Esophagus squamous epithelium (tissue), 5 donors: ENCODE measurements at regions not wholly inside any gene's neighbourhood (a gene's known extent, or its start where the extent isn't known, plus 50 kb on each side); places are given as distances from the start of the nearest gene placed in this dataset.

ENCODE experiments used
- DNase-seq: peaks from one replicate; lab custom pipeline; 2025; lab: John Stamatoyannopoulos, UW
- H3K27ac ChIP-seq, 4 donors: fragments of 200-600 bp; sonication (generic); one replicate each; pipeline ENCODE4 v1.5.1; 2016 to 2019; ENCODE audit warnings: mild to moderate bottlenecking in 1 of 4
- H3K27me3 ChIP-seq, 4 donors: fragments of 200-600 bp; sonication (generic); 1 replicate in 3 of 4; 2 replicates in 1 of 4; pipeline versions ENCODE4 v1.5.1 to v1.6.0; 2017 to 2021; ENCODE audit warnings: antibody characterized with exemption in 1 of 4
- H3K36me3 ChIP-seq, 3 donors: fragments of 200-600 bp; sonication (generic); one replicate each; pipeline ENCODE4 v1.5.1; 2016 to 2019
- H3K4me1 ChIP-seq, 3 donors: fragments of 200-600 bp; sonication (generic); one replicate each; pipeline ENCODE4 v1.5.1; 2017 to 2019
- H3K4me3 ChIP-seq, 4 donors: fragments of 200-600 bp; sonication (generic); 1 replicate in 3 of 4; 2 replicates in 1 of 4; pipeline ENCODE4 v1.5.1; 2016 to 2019; ENCODE audit warnings: mild to moderate bottlenecking in 2 of 4, moderate library complexity in 1 of 4
- H3K9me3 ChIP-seq, 3 donors: fragments of 200-600 bp; sonication (generic); one replicate each; pipeline ENCODE4 v1.5.1; 2016 to 2019
- POLR2A ChIP-seq, 4 donors: fragments of 450-650 bp; IDR thresholded peaks; one replicate each; pipeline ENCODE4 v1.6.1; 2017; ENCODE audit warnings: antibody characterized with exemption in 4 of 4, mild to moderate bottlenecking in 4 of 4, moderate library complexity in 3 of 4
- WGBS, 2 donors: methylation state at CpG; one replicate each; pipeline ENCODE4 v1.1.5; 2018; 5-methylcytosine and 5-hydroxymethylcytosine counted together
- intact Hi-C: fragments of 100-400 bp; cut with DNase I; formaldehyde crosslinking; loops from one replicate; pipeline ENCODE4 v1.15.0; 2022
- TF ChIP-seq, protein P1 (sequence below), 6 experiments: fragments of 450-650 bp in 4 of 6; fragments of 200-600 bp in 2 of 6; sonication (generic) in 2 of 6; IDR thresholded peaks; one replicate each; pipeline ENCODE4 v1.5.1; 2016 to 2019; ENCODE audit warnings: antibody characterized with exemption in 6 of 6, mild to moderate bottlenecking in 4 of 6, moderate library complexity in 4 of 6
- donor health status: DM: yes; HTN: yes; CAD: no.

DNA sequence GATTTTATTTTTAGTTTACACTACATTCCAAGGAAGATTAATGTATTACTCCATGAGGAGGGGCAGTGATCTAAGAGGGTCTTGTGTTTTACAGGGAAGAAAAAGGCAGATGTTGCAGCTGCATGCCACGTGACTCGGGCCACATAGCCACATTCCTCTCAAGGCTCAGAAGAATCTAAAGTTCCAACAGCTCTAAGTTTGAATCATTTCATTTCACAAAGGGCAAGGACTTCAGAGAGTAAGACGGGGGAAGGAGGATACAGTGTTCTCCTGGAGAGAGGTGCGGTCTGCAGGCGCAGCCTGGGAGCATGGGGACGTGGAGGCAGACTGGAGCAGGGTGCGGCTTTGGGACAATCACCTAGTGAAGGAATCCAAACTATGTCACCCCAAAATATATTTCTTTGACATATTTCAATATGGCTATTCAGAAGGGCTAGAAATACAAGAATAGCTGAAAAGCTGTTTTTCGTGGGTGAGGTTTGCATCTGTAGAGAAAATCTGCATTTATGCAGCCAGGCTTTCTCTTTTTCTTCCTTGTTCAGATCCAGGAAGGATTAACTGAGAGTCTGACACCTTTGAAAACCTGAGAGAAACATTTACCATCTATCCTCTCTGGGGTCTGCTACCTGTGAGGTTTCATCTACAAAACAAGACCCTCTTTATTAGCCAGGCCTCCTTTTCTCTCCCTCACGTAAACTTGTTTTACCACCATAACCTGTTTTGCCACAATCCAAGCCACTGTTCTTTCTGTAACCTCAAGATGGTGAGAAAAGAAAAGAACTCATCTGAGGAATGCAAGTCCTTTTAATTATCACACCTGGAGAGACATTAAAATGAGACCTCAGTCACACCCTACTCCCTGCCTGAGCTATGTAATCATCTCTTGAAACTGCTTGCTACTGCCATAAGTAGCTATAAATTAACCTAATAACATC, 165.1 kb upstream of the NDUFV2 start:
- TF ChIP-seq, protein P1, sequence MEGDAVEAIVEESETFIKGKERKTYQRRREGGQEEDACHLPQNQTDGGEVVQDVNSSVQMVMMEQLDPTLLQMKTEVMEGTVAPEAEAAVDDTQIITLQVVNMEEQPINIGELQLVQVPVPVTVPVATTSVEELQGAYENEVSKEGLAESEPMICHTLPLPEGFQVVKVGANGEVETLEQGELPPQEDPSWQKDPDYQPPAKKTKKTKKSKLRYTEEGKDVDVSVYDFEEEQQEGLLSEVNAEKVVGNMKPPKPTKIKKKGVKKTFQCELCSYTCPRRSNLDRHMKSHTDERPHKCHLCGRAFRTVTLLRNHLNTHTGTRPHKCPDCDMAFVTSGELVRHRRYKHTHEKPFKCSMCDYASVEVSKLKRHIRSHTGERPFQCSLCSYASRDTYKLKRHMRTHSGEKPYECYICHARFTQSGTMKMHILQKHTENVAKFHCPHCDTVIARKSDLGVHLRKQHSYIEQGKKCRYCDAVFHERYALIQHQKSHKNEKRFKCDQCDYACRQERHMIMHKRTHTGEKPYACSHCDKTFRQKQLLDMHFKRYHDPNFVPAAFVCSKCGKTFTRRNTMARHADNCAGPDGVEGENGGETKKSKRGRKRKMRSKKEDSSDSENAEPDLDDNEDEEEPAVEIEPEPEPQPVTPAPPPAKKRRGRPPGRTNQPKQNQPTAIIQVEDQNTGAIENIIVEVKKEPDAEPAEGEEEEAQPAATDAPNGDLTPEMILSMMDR (IDR thresholded peaks at IDR 0.05) = no peak
- no peak for TF ChIP-seq POLR2A (IDR thresholded peaks at IDR 0.05)
- peaks cover 0 to 10% (median 0%) of the 10 kb centered on the region in 3 donors for H3K9me3 ChIP-seq
- H3K27ac ChIP-seq = no peak overlapping the region
- WGBS, 2 donors = 73 to 76% methylated on average over 9 of the region's 9 CpGs
- H3K27me3 ChIP-seq = no peaks in the 10 kb centered on the region
- H3K4me3 ChIP-seq = no peak overlapping the region
- no peaks in the 10 kb centered on the region for H3K36me3 ChIP-seq
- intact Hi-C loops = no loop called here
- H3K4me1 ChIP-seq = peaks cover 0 to 18% (median 3%) of the 10 kb centered on the region in 3 donors
- DNase-seq = no peak

DNA sequence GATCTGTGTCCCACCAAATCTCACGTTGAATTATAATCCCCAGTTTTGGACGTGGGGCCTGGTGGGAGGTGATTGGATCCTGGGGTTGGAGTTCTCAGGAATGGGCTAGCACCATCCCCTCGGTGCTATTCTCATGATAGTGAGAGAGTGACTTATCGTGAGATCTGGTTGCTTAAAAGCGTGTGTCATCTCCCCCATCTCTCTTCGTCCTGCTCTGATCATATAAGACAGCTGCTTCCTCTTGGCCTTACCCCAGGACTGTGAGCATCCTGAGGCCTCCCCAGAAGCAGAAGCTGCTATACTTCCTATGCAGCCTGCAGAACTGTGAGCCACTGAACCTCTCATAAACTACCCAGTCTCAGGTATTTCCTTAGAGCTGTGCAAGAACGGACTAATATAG, 163.7 kb upstream of the NDUFV2 start:
- no peak overlapping the region for H3K27ac ChIP-seq
- H3K9me3 ChIP-seq = no peaks in the 10 kb centered on the region
- 72 to 77% methylated on average over 6 of the region's 7 CpGs for WGBS, 2 donors
- no peak overlapping the region for H3K4me3 ChIP-seq
- no peak for TF ChIP-seq POLR2A (IDR thresholded peaks at IDR 0.05)
- TF ChIP-seq, protein P1 (IDR thresholded peaks at IDR 0.05) = no peak
- no peaks in the 10 kb centered on the region for H3K27me3 ChIP-seq
- peaks cover 0 to 18% (median 3%) of the 10 kb centered on the region in 3 donors for H3K4me1 ChIP-seq
- no peaks in the 10 kb centered on the region for H3K36me3 ChIP-seq
- intact Hi-C loops = no loop called here
- no peak for DNase-seq

DNA sequence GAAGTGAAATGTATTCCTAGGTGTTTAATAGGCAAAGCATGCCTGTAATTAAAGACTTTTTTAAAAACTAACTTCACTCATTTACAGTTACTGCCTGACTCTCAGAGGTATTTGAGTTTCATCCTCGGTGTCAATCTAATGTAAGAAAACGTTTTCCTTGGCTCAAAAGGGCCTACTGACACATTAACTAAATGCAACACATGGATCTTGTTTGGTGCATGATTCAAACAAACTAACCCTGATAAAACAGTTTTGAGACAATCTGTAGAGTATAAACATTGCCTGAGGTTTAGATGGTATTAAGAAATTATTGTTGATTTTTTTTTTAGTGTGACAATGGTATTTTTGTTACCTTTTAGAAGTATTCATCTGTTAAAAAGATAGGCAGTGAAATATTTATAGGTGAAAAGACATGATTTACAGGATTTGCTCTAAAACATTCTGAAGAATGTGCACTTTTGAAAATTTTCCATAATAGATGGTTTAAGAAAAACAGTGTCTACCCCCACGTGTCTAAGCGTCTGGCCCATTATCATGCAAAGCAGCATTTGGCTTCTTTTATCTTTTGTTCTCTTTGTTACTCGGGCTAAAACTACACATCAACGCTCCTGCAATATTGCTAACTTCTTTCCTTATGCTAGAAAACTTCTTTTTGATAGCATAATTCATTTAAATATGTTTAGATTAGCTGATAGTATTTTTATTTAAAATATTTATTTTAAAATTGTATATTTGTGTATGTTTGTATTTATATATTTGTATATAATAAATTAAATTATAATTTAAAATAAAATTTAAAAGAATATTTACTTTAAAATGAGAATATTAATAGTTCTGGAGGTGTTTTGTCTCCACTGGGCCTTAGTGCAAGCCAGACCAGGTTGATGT, 160.2 kb upstream of the NDUFV2 start:
- H3K4me3 ChIP-seq = no peak overlapping the region
- no peaks in the 10 kb centered on the region for H3K36me3 ChIP-seq
- WGBS, 2 donors = 63 to 70% methylated on average over 6 of the region's 6 CpGs
- no peaks in the 10 kb centered on the region for H3K9me3 ChIP-seq
- no peak overlapping the region for H3K27ac ChIP-seq
- peaks cover 0 to 13% (median 3%) of the 10 kb centered on the region in 3 donors for H3K4me1 ChIP-seq
- DNase-seq = no peak
- no peak for TF ChIP-seq POLR2A (IDR thresholded peaks at IDR 0.05)
- TF ChIP-seq, protein P1 (IDR thresholded peaks at IDR 0.05) = no peak
- intact Hi-C loops = no loop called here
- H3K27me3 ChIP-seq = no peaks in the 10 kb centered on the region

DNA sequence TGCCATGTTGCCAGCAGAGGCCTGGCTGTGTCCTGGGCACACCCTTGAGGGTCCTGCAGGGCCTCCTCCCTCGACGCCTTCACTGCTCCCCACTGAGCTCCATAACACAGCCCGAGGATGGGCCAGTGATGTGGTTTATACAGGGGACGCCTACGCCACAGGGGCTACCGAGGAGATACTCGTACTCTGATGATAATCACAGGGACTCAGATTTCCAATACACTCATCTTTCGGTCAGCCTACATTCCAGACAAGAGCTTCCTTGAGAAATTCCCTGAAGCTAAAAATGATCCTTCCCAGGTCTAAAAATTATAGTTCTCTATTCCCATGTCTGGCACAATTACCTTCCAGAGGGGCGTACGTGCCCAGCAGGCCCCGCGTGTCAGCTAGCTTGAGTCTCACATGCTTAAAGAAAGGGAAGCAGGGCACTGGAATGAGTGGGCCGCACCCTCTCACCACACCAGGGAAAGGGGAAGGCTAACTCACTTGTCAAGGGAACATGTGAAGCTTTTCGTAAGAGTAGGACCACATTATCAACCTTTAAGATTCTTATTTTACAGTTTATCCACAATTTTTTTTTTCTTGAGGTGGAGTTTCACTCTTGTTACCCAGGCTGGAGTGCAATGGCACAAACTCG, 159.5 kb upstream of the NDUFV2 start:
- TF ChIP-seq POLR2A (IDR thresholded peaks at IDR 0.05) = no peak
- TF ChIP-seq, protein P1 (IDR thresholded peaks at IDR 0.05) = no peak

More for the DNA sequence above, 159.5 kb upstream of the NDUFV2 start:
- DNase-seq = no peak
- H3K27me3 ChIP-seq = no peaks in the 10 kb centered on the region
- no peak overlapping the region for H3K4me3 ChIP-seq
- peaks cover 0 to 6% (median 3%) of the 10 kb centered on the region in 3 donors for H3K4me1 ChIP-seq
- H3K27ac ChIP-seq = no peak overlapping the region
- WGBS, 2 donors = 88 to 89% methylated on average over 12 to 15 of the region's 15 CpGs
- H3K9me3 ChIP-seq = no peaks in the 10 kb centered on the region
- H3K36me3 ChIP-seq = no peaks in the 10 kb centered on the region
- intact Hi-C loops = no loop called here
